ENCODE measurements at regions not wholly inside any gene's neighbourhood (a gene's known extent, or its start where the extent isn't known, plus 50 kb on each side); places are given as distances from the start of the nearest gene placed in this dataset.

DNA sequence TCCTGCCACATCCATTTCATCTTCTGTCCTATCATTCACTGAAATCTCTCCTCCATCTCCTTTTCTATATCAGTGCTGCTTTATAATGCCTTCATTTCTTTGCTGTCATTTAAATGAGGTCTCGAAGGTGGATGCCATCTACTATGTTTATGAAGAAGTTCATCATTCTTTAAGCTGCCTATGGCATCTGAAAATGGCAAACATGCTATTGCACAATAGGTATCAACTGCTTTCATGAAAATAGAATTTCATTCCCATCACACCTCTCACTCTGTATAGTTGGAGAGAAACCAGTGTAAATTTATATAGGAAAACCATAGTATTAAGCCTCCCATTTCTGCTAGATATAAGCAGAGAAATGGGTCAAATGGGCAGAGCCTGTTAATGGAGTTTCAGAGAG, 100.2 kb downstream of the FGF9 start:
- no peak overlapping the region for H3K4me3 ChIP-seq (ENCODE audit: low read depth, low read length)

DNA sequence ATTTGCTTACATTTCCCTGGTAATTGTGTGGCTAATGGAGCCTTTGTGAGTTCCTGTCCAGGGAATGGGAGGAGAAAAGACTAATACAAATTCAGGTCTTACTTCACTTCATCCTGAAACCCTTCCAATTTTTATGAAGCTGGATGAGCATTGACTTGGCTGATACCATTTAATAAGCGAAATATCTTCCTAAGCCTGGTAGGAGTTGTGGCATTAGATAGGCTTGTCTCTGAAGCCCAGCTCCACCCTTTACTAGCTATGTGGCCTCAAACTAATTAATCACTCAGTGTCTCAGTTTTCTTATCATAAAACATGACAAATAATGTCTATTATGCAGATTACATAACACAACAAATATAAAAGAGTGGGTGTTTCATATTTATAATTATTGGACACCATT, 106.3 kb downstream of the FGF9 start:
- TF ChIP-seq, protein P1, sequence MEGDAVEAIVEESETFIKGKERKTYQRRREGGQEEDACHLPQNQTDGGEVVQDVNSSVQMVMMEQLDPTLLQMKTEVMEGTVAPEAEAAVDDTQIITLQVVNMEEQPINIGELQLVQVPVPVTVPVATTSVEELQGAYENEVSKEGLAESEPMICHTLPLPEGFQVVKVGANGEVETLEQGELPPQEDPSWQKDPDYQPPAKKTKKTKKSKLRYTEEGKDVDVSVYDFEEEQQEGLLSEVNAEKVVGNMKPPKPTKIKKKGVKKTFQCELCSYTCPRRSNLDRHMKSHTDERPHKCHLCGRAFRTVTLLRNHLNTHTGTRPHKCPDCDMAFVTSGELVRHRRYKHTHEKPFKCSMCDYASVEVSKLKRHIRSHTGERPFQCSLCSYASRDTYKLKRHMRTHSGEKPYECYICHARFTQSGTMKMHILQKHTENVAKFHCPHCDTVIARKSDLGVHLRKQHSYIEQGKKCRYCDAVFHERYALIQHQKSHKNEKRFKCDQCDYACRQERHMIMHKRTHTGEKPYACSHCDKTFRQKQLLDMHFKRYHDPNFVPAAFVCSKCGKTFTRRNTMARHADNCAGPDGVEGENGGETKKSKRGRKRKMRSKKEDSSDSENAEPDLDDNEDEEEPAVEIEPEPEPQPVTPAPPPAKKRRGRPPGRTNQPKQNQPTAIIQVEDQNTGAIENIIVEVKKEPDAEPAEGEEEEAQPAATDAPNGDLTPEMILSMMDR (IDR thresholded peaks at IDR 0.05; ENCODE audit: borderline replicate concordance, insufficient read depth, low read depth, low read length) = no peak

More for the DNA sequence above, 100.2 kb downstream of the FGF9 start:
- TF ChIP-seq, protein P1 (IDR thresholded peaks at IDR 0.05; ENCODE audit: borderline replicate concordance, insufficient read depth, low read depth, low read length) = no peak

DNA sequence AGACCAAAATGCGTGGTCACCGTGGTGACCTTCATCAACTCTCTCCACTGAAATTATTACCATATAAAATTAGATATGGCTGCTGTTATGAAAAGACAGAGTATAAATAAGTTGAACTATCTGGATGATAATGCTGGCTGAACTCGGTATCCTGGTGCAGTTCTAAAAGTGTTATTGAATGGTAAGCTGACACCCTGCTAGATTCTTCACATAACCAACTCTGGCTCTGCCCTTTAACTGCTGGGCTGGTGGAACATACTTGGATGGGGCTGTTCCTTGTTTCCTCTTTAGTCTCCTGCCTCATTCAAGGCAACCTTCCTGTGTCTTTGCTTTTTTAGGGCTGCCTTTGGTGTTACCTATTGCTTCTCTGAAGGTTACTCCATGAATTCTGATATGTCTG, 106.9 kb downstream of the FGF9 start:
- H3K4me3 ChIP-seq (ENCODE audit: low read depth, low read length) = no peak overlapping the region
- TF ChIP-seq, protein P1 (IDR thresholded peaks at IDR 0.05; ENCODE audit: borderline replicate concordance, insufficient read depth, low read depth, low read length) = no peak

More for the DNA sequence above, 106.3 kb downstream of the FGF9 start:
- no peak overlapping the region for H3K4me3 ChIP-seq (ENCODE audit: low read depth, low read length)

GRCh38 chr13:21782736-21783135, 111.9 kb downstream of the FGF9 start:
- TF ChIP-seq, protein P1 (IDR thresholded peaks at IDR 0.05; ENCODE audit: borderline replicate concordance, insufficient read depth, low read depth, low read length) = no peak
- no peak overlapping the region for H3K4me3 ChIP-seq (ENCODE audit: low read depth, low read length)

- no peak overlapping the region for H3K4me3 ChIP-seq (ENCODE audit: low read depth, low read length)
- TF ChIP-seq, protein P1 (IDR thresholded peaks at IDR 0.05; ENCODE audit: borderline replicate concordance, insufficient read depth, low read depth, low read length) = no peak
Observed at GRCh38 chr13:21785990-21786389, 115.1 kb downstream of the FGF9 start.

- H3K4me3 ChIP-seq (ENCODE audit: low read depth, low read length) = no peak overlapping the region
- TF ChIP-seq, protein P1 (IDR thresholded peaks at IDR 0.05; ENCODE audit: borderline replicate concordance, insufficient read depth, low read depth, low read length) = no peak
Observed at GRCh38 chr13:21796066-21796465, 125.2 kb downstream of the FGF9 start.

- TF ChIP-seq, protein P1 (IDR thresholded peaks at IDR 0.05; ENCODE audit: borderline replicate concordance, insufficient read depth, low read depth, low read length) = no peak
- no peak overlapping the region for H3K4me3 ChIP-seq (ENCODE audit: low read depth, low read length)
Observed at GRCh38 chr13:21796775-21797514, 126.1 kb downstream of the FGF9 start.

All from GM12875 (cell line).